ENCODE measurements at regions not wholly inside any gene's neighbourhood (a gene's known extent, or its start where the extent isn't known, plus 50 kb on each side); places are given as distances from the start of the nearest gene placed in this dataset.

- Histone ChIP-seq H3K36me3 (ENCODE audit: low read depth, low read length) (no peaks in the 10 kb centered on the region), H3K4me2 (ENCODE audit: low read length) (no peak overlapping the region), H3K4me1 (ENCODE audit: insufficient read depth, low read length) (no peaks in the 10 kb centered on the region), H3K9me2 (replicated peaks; ENCODE audit: low read length) (no peaks in the 10 kb centered on the region), H3K27me3 (ENCODE audit: low read length) (peaks cover 37% of the 10 kb centered on the region), H3K27ac (ENCODE audit: low read length) (no peak overlapping the region), H3K9me3 (ENCODE audit: low read length) (no peaks in the 10 kb centered on the region), H2AFZ (ENCODE audit: low read length) (no peak overlapping the region), H4K20me1 (ENCODE audit: low read length) (no peaks in the 10 kb centered on the region), H3K4me3 (ENCODE audit: low read length) (no peak overlapping the region), H3F3A (ENCODE audit: low read length, unreplicated experiment) (no peaks in the 10 kb centered on the region), H3K9ac (ENCODE audit: low read length) (no peak overlapping the region), H3K79me2 (ENCODE audit: low read length) (no peaks in the 10 kb centered on the region)
- no peak for DNase-seq
- BruUV-seq (replicated peaks), result no TSS peak
- POLR2A ChIA-PET (ENCODE audit: unreplicated experiment), result no interaction called here
- intact Hi-C loops (cut with micrococcal nuclease), result no loop called here
- CTCF ChIA-PET, result no interaction called here
- TF ChIP-seq EZH2 (IDR thresholded peaks at IDR 0.05; ENCODE audit: low read length, unreplicated experiment) (no peak), EZH2phosphoT487 (IDR thresholded peaks at IDR 0.05; ENCODE audit: borderline replicate concordance, low read length) (no peak), CTCF (conservative IDR thresholded peaks at IDR 0.05; ENCODE audit: low read depth, low read length) (no peak)
- ATAC-seq, result no peak
These were observed 211.4 kb downstream of the GRIN2B start for GRCh38 chr12:13769966-13770365.

DNA sequence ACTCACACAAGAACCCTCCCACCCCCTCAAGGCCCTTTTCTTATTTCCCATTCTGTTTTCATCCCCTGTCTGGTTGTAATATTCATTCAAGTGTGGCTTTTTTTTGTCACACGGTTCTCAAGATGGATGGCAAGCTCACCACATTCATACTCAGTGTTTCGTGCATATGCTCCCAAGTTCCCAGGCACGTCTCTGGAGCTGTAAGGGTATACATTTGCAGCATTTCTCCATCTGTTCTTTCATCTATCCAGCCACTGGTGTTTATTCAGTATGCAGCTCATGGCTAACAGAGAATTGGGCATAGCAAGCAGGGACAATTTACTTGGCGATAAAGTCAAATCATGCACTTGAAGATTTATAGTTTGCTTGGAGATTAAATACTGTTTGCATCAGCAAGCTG is 212.1 kb downstream of the GRIN2B start:
- H3K4me1 ChIP-seq (ENCODE audit: insufficient read depth, low read length), result no peaks in the 10 kb centered on the region
- ChIA-PET CTCF (no interaction called here), POLR2A (ENCODE audit: unreplicated experiment) (no interaction called here)
- H3K27ac ChIP-seq (ENCODE audit: low read length), result no peak overlapping the region
- no peaks in the 10 kb centered on the region for H3K36me3 ChIP-seq (ENCODE audit: low read depth, low read length)
- no peak overlapping the region for H3K9ac ChIP-seq (ENCODE audit: low read length)
- intact Hi-C loops (cut with micrococcal nuclease), result no loop called here
- no peaks in the 10 kb centered on the region for H3F3A ChIP-seq (ENCODE audit: low read length, unreplicated experiment)
- BruUV-seq (replicated peaks), result no TSS peak
- no peaks in the 10 kb centered on the region for H3K79me2 ChIP-seq (ENCODE audit: low read length)
- no peak overlapping the region for H2AFZ ChIP-seq (ENCODE audit: low read length)
- no peak for DNase-seq
- no peak overlapping the region for H3K4me3 ChIP-seq (ENCODE audit: low read length)
- H3K4me2 ChIP-seq (ENCODE audit: low read length), result no peak overlapping the region
- H3K27me3 ChIP-seq (ENCODE audit: low read length), result peaks cover 38% of the 10 kb centered on the region
- ATAC-seq, result no peak
- H3K9me2 ChIP-seq (replicated peaks; ENCODE audit: low read length), result no peaks in the 10 kb centered on the region
- no peaks in the 10 kb centered on the region for H3K9me3 ChIP-seq (ENCODE audit: low read length)
- TF ChIP-seq EZH2phosphoT487 (IDR thresholded peaks at IDR 0.05; ENCODE audit: borderline replicate concordance, low read length), result no peak
- TF ChIP-seq CTCF (conservative IDR thresholded peaks at IDR 0.05; ENCODE audit: low read depth, low read length), result no peak
- TF ChIP-seq EZH2 (IDR thresholded peaks at IDR 0.05; ENCODE audit: low read length, unreplicated experiment), result no peak
- no peaks in the 10 kb centered on the region for H4K20me1 ChIP-seq (ENCODE audit: low read length)

DNA sequence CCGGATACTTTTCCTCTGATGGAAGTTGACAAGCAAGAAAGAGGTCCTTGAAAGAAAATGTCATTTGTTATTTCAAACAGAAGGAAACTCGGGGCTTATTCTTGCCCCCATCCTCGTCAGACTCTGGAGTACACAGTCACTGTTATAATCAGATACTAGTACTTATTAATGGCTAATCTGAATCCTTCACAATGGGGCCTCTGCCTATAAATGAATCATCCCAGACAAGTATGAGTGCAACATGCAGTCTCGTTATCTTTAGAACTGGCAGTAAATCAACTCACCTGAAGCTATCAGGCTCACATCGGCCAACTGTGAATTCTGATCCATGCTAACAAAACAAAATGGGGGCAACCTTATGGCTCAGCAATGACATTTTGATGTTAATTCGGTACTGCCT is 216.7 kb downstream of the GRIN2B start:
- CTCF ChIA-PET, result no interaction called here
- intact Hi-C loops (cut with micrococcal nuclease), result no loop called here
- no peak for DNase-seq
- TF ChIP-seq CTCF (conservative IDR thresholded peaks at IDR 0.05; ENCODE audit: low read depth, low read length) (no peak), EZH2 (IDR thresholded peaks at IDR 0.05; ENCODE audit: low read length, unreplicated experiment) (no peak), EZH2phosphoT487 (IDR thresholded peaks at IDR 0.05; ENCODE audit: borderline replicate concordance, low read length) (no peak)
- Histone ChIP-seq H3K9ac (ENCODE audit: low read length) (no peak overlapping the region), H3K4me2 (ENCODE audit: low read length) (no peak overlapping the region), H3K79me2 (ENCODE audit: low read length) (no peaks in the 10 kb centered on the region), H3K27me3 (ENCODE audit: low read length) (peaks cover 70% of the 10 kb centered on the region), H3K27ac (ENCODE audit: low read length) (no peak overlapping the region), H3K9me3 (ENCODE audit: low read length) (no peaks in the 10 kb centered on the region), H3K4me3 (ENCODE audit: low read length) (no peak overlapping the region), H3K4me1 (ENCODE audit: insufficient read depth, low read length) (no peaks in the 10 kb centered on the region), H3K36me3 (ENCODE audit: low read depth, low read length) (no peaks in the 10 kb centered on the region), H4K20me1 (ENCODE audit: low read length) (no peaks in the 10 kb centered on the region), H2AFZ (ENCODE audit: low read length) (no peak overlapping the region), H3F3A (ENCODE audit: low read length, unreplicated experiment) (no peaks in the 10 kb centered on the region), H3K9me2 (replicated peaks; ENCODE audit: low read length) (no peaks in the 10 kb centered on the region)
- POLR2A ChIA-PET (ENCODE audit: unreplicated experiment), result no interaction called here
- no TSS peak for BruUV-seq (replicated peaks)
- ATAC-seq, result no peak
